HL-60 (cell line): ENCODE measurements at regions not wholly inside any gene's neighbourhood (a gene's known extent, or its start where the extent isn't known, plus 50 kb on each side); places are given as distances from the start of the nearest gene placed in this dataset.

Experiments used
- GABPA ChIP-seq: IDR thresholded peaks from 2 replicates; pipeline ENCODE4 v1.6.1; 2012; ENCODE audit warnings: low read depth
- POLR2AphosphoS5 ChIP-seq: IDR thresholded peaks from 2 replicates; pipeline ENCODE4 v1.6.1; 2012; ENCODE audit warnings: low read depth
- TF ChIP-seq, protein P1 (sequence below): IDR thresholded peaks from one replicate; pipeline ENCODE4 v1.5.1; 2011; ENCODE audit warnings: low read length, control low read depth, inconsistent platforms; ENCODE audit not compliant: insufficient read depth
- TF ChIP-seq, protein P2 (sequence below): IDR thresholded peaks from 2 replicates; pipeline ENCODE4 v1.6.1; 2012; ENCODE audit warnings: low read depth; ENCODE audit not compliant: insufficient replicate concordance

DNA sequence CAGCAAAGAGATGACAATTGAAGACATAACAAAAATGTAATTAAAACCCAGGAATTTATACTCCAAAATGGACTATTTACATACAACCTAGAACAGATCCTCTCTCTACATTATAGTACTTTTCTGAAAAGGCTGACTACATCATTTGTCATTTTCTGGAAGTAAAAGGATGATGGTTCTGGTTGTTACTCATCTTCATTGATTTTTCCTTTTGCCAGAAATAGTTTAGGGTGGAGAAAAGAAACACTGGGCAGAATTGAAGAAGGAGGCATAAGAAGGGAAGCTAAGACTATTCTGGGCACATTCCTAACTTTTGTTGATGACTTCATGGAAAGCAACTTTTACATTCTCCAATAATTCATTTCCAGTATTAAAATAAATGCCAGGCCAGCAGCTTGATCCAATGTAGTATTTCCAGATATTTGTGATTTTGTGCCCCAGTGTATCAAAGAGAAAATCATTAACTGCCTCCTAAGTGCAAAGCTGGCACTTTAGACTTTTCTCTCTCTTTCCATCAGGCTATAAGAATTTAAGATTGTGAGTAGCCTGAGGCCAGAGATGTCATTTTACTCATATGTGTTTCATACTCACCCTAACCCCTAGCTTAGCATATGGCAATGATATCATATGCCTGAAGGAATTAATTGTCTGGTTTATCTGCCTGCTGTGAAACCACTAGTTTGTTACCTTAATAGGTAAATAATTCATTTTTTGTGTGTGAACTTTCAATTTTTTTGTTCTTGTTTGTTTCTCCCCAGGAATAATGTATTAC is 369.5 kb upstream of the LYPLAL1 start:
- TF ChIP-seq, protein P1, sequence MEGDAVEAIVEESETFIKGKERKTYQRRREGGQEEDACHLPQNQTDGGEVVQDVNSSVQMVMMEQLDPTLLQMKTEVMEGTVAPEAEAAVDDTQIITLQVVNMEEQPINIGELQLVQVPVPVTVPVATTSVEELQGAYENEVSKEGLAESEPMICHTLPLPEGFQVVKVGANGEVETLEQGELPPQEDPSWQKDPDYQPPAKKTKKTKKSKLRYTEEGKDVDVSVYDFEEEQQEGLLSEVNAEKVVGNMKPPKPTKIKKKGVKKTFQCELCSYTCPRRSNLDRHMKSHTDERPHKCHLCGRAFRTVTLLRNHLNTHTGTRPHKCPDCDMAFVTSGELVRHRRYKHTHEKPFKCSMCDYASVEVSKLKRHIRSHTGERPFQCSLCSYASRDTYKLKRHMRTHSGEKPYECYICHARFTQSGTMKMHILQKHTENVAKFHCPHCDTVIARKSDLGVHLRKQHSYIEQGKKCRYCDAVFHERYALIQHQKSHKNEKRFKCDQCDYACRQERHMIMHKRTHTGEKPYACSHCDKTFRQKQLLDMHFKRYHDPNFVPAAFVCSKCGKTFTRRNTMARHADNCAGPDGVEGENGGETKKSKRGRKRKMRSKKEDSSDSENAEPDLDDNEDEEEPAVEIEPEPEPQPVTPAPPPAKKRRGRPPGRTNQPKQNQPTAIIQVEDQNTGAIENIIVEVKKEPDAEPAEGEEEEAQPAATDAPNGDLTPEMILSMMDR, result no peak
- TF ChIP-seq GABPA (no peak), POLR2AphosphoS5 (no peak)
- TF ChIP-seq, protein P2, sequence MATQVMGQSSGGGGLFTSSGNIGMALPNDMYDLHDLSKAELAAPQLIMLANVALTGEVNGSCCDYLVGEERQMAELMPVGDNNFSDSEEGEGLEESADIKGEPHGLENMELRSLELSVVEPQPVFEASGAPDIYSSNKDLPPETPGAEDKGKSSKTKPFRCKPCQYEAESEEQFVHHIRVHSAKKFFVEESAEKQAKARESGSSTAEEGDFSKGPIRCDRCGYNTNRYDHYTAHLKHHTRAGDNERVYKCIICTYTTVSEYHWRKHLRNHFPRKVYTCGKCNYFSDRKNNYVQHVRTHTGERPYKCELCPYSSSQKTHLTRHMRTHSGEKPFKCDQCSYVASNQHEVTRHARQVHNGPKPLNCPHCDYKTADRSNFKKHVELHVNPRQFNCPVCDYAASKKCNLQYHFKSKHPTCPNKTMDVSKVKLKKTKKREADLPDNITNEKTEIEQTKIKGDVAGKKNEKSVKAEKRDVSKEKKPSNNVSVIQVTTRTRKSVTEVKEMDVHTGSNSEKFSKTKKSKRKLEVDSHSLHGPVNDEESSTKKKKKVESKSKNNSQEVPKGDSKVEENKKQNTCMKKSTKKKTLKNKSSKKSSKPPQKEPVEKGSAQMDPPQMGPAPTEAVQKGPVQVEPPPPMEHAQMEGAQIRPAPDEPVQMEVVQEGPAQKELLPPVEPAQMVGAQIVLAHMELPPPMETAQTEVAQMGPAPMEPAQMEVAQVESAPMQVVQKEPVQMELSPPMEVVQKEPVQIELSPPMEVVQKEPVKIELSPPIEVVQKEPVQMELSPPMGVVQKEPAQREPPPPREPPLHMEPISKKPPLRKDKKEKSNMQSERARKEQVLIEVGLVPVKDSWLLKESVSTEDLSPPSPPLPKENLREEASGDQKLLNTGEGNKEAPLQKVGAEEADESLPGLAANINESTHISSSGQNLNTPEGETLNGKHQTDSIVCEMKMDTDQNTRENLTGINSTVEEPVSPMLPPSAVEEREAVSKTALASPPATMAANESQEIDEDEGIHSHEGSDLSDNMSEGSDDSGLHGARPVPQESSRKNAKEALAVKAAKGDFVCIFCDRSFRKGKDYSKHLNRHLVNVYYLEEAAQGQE, result no peak
